T-helper 2 cell (primary cell): ENCODE measurements at regions not wholly inside any gene's neighbourhood (a gene's known extent, or its start where the extent isn't known, plus 50 kb on each side); places are given as distances from the start of the nearest gene placed in this dataset.
A peak's percentile ranks its signal among the peaks of the same experiment; 100 is the strongest.
"Not testable (repeated sequence)": the region's sequence is repeated elsewhere in the genome, so short reads cannot be mapped to it uniquely, and the experiment has no call there.

Source experiments
- DNase-seq, 5 experiments: peaks; one replicate each; pipeline versions ENCODE4 v3.0.0 to v3.0.0-alpha.2; 2012 to 2022

DNA sequence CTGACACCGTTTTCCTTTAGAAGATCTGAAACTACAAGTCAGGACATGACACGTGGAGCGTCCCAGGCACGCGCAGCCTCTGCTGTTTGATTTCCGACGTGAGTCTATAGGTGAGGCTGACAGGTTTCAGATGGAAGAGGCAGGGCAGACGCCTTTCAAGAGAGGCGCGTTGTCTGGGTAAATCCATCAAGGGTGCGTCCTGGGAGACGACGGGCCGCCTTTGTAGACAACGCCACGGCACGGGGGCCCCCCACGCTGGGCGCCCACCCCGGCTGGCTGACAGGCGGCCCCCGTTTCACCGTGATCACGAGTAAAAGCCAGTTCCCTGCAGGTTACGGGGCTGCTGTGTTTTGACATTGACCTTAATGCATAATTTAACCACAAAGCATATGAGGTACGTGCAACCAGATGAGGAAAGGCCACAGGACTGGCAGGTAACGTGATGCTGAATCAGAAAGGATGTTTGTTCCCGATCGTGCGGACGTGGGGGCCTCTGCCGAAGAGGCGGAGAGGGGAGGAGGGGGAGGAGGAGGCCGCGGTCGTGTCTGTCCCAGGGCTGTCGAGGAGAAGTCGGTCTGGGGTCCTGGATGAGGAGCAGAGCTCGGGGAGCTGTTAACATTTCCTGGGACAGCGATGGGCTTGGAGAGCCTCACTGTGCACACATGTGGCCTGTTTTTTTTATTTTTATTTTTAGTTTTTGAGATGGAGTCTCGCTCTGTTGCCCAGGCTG lies 51.1 kb upstream of the PPP2R3B start:
- peak in 1 of 5 experiments; percentile 9 for DNase-seq

DNA sequence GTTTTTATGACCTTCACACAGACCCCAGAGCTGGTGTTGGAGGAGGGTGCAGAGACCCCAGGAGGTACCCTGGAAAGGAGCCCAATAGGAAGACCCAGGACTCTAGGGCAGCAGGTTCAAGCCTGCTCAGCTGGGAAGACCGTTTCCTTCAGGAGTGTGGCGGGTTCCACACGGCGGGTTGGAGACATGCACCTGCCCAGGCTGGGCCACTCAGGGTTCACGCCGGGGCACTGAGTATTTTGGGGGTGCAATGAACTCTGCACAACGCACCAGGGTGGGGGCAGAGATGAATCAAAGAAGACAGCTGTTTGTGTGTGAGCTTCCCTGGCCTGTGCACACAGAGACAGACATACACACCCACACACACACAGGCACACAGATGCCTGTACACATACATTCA lies 52.5 kb upstream of the PPP2R3B start:
- no peak for DNase-seq

DNA sequence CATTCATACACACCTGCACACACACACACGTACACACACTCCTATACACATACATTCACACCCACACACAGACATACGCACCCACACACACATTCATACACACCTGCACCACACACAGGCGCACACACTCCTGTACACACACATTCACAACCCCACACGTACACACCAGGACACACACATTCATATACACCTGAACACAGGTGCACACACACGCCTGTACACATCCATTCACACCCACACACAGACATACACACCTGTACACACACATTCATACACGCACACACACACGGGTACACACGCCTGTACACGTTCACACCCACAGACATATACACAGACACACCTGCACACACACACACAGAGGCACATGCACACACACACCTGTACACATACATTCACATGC lies 53.0 kb upstream of the PPP2R3B start:
- DNase-seq = no peak

DNA sequence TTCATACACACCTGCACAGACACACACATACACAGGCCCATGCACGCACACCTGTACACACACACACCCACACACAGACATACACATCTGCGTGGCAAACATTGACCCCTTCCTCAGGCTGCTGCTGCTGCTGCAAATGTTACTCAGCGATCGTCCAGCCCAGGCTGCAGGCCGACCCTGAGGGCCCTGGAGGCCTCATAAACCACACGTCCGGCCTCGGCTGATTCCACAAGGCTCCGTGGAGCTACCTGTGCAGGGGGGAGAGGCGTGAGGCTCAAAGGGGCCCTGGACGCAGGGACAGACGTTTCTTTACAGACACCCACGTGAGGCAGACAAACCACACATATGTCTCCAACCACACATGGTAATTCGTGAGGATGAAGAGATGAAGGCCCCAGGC lies 53.9 kb upstream of the PPP2R3B start:
- DNase-seq = no peak

DNA sequence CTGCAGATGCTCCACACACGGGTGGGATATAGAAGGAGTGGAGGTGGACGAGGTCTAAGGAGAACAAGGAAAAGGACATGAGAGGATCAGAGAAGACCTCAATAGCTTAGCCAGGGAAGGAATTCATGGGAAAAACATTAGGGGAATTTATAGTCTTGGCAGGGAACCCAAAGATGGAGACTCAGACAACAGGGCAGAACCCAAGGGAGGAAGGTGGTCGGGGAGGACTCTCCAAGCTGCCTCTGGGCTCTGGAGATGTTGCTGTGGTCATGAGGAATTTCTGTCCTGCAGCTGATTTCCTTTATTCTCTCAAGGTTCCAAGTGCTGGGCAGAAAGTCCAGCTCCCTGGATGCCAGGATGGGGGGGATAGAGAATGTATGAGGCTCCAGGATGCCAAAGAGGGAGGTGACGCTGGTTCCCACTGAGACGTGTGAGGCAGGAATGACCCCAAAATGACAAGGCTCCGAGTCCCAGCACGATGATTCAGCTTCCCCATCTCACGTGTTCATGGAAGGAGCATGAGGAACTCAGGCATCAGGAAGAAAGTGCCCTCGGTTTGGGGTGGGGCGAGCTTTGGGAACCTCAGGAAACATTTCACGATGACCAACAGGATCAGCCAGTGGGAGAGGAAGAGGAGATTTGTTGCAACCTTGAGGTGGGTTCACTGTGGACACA lies 57.0 kb upstream of the PPP2R3B start:
- no peak for DNase-seq

DNA sequence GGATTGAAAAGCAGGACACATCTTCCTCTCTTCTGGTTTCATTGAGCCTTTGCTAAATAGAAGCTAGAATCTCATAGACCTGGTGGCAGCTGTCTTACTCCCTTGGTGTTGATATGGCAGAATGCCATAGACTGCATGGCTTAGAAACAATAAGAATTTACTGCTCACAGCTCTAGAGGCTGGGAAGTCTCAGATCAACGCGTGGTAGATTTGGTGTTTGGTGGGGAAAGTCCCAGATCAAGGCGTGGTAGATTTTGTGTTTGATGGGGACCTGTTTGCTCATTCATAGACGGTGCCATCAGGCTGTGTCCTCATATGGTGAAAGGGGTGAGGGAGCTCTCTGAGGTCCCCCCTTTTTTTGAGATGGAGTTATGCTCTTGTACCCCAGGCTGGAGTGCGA lies 57.6 kb upstream of the PPP2R3B start:
- peak in 1 of 5 experiments; percentile 24 for DNase-seq

DNA sequence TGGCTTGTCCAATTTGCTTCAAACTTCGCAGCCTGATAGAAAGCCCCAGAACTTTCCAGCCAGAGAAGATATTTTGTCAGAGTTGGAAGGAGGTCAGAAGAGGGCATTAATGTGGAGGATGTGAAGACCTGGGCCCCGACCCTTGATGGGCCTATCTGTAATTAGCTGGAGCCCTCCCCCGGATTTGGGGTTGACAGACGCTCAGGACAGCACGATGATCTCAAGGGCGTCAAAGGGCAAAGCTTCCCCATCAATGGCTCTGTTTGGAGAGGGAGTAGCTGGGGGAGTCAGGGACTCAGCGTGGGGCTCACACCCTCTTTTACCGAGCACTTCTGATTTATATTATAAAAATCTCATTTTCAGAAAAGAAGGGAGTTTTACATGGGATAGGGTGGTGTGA lies 59.0 kb upstream of the PPP2R3B start:
- no peak for DNase-seq

DNA sequence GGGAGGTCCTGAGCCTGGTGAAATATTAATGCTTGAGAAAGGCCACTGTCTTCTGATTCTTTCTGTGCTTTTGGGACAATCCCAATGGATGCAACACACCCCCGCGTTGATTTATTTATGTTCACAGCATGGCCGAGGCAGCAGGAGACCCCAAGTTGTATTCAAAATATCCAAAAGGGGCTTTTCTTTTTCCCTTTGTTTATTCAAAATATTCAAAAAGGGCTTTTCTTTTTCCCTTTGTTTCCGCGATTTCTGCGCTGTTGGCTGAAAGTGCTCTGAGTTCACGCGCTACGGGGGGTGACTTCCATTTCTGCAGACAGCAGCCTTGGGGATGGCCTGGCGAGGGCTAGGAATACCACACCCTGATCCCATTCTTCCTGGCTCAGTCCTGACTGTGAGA lies 59.5 kb upstream of the PPP2R3B start:
- no peak for DNase-seq

DNA sequence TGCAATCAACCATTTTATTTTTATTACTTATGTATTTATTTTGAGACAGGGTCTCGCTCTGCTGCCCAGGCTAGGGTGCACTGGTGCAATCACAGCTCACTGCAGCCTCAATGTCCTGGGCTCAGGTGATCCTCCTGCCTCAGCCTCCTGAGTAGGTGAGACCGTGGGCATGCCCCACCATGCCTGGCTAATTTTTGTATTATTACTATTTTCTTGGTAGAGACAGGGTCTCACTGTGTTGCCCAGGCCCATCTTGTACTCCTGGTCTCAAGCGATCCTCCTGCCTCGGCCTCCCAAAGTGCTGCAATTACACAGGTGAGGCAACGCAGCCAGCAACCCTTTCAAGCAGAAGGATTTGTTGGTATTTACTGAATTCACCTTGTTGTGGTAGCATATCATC lies 60.3 kb upstream of the PPP2R3B start:
- no peak for DNase-seq

DNA sequence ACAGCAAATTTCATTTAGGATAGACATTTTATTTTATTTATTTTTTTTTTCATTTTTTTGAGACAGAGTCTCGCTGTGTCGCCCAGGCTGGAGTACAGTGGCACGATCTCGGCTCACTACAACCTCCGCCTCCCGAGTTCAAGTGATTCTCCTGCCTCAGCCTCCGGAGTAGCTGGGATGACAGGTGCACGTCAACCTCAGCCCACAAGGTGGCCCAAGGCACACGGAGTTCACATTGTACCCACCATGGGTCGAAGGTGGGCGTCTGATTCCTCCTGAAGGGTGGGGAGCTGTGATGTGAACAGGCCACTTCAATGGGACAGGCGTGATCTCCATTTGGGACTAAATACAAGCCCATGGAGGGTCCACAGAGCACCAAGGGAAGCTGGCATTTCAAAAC lies 65.0 kb upstream of the PPP2R3B start:
- not testable (repeated sequence) for DNase-seq

DNA sequence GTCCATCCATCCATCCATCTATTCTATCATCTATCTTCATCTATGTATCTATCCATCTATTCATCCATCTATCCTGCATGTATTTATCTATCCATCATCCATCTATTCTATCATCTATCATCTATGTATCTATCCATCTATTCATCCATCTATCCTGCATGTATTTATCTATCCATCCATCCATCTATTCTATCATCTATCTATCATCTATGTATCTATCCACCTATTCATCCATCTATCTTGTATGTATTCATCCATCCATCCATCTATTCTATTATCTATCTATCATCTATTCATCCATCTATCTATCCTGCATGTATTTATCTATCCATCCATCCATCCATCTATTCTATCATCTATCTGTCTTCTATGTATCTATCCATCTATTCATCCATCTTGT lies 65.9 kb upstream of the PPP2R3B start:
- DNase-seq = no peak

DNA sequence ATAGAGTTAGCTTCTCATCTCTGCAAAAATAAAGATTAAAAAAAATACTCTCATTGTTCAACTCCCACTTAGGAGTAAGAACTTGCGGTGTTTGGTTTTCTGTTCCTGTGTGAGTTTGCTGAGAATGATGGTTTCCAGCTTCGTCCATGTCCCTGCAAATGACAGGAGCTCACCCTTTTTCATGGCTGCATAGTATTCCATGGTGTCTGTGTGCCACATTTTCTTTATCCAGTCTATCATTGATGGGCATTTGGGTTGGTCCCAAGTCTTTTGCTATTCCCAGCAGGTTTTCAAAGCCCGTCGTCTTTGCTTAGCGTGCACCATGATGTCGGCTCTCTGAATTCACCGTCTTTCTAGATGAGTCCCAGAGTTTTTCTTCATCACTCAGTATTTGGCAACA lies 67.8 kb upstream of the PPP2R3B start:
- DNase-seq = not testable (repeated sequence)

DNA sequence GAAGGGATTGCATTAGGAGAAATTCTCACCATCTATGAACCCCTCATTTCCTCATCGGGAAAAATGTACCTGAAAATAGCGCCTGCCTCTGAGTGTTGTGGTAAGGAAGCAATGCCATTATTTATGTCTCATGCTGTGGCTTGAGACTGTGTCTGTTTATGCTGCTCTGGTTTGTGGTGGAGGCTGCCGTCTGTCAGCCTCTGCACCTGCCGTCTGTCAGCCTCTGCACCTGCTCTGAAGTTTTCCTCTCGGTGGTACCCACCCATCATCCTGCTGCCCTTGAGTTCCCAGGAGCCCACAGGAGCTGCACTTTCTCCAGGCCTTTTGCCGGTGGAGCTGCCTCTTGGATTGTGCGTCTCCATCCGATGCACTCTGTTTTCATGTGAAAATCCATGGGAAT lies 68.5 kb upstream of the PPP2R3B start:
- DNase-seq = no peak

DNA sequence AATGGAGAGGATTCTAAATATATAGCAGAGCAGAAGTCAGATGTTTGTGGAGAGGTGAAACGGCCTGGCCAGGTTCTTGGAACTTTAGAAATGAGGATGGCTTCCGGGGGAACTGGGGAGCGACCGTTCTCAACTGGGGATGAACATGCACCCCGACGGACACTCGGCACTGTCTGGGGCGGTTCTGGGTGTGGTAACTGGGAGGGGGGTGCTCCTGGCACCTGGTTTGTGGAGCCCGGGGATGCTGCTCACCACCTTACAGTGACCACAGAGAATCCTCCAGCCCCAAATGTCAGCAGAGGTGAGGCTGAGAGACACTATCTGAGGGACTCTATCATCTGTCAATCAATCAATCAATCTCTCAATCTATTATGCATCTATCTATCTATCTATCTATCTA lies 69.0 kb upstream of the PPP2R3B start:
- no peak for DNase-seq

DNA sequence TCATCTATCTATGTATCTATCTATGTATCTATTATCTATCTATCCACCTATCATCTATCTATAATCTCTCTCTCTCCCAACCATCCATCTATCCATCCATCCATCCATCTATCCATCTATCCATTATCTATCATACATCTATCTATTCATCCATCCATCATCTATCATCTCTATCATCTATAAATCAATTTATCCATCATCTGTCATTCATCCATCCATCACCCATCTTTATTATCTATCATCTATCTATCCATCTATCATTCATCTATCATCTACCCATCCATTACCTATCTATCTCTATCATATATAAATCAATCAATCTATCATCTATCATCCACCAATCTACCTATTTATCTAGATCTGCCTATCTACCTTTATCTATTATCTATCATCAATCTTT lies 69.4 kb upstream of the PPP2R3B start:
- no peak for DNase-seq

DNA sequence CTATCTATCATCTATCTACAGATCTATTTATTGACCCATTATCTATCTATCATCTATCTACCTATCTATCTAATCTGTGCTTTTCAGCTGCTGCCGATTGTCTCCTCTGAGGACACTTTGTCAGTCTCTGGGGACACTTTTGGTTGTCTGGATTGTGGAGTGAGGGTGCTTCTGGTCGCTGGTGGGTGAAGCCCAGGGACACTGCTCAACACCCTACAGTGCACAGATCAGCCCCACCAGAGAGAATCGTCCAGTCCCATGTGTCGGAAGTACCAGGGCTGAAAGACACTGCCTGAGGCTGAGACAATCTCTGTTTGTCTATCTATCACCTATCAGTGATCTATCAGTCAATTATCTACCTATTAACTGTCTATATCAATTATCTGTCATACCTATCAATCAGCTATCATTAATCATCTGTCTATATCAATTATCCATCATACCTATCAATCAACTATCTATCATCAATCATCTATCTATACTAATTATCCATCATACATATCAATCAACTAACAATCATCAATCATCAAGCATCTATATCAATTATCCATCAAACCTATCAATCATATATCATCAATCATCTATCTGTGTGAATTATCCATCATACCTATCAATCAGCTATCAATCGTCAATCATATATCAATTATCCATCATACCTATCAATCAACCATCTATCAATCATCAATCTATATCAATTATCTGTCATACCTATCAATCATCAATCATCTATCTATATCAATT lies 70.0 kb upstream of the PPP2R3B start:
- no peak for DNase-seq

DNA sequence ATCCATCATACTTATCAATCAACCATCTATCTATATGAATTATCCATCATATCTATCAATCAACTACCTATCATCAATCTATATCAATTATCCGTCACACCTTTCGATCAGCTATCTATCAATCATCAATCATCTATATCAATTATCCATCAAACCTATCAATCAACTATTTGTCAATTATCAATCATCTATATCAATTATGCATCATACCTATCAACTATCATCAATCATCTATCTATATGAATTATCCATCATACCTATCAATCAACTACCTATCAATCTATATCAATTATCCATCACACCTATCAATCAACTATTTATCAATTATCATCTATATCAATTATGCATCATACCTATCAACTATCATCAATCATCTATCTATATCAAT lies 70.6 kb upstream of the PPP2R3B start:
- no peak for DNase-seq

DNA sequence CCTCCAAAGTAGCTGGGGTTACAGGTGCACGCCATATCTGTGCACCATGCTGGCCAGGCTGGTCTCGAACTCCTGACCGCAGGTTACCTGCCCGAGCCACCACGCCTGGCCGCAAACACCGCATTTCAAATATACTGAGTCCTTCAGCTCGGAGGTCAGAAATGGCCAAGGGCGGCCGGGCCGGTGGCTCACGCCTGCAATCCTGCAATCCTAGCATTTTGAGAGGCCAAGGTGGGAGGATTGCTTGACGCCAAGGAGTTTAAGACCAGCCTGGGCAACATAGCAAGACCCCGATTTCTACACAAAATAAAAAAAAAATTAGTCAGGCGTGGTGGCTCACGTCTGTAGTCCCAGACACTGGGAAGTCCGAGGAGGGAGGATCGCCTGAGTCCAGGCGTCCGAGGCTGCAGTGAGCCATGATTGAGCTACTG lies 71.9 kb upstream of the PPP2R3B start:
- DNase-seq = no peak

DNA sequence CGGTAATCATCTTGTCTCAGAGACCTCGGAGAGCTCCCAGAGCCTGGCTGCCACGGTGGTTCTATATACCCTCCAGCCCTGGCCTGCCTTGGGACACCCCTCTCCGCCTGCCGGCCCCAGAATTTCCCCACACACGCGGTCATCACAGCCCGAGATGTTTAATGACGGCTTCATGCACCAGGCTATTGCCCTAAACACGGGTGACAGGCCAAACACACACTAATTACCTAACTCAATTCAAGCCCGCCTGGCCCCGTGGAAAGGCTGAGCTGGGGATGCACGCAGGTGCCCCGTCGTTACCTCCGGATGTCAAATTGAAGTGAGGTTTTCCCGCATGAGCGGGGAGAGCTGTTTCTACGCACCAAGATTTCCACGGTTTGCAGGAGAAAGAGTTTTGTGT lies 72.9 kb upstream of the PPP2R3B start:
- DNase-seq = no peak

DNA sequence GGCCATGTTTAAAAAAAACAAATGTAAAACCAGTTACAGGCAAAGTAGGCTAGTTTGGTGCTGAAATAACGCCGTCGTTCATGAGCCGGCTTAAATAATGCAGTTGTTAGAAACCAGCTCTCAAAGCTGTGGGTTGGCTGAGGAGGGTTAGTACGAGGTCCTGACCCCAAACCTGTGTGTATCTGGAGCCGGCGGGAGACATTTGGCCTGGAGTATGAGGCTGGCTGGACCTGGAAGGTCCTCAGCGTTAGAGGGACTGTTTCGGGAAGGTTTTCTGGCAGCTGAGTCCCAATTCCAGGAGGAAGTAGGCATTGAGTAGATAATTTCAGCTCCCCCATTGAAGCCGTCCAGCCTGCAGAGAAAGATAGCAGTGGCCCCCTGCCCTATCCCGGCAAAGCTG lies 73.4 kb upstream of the PPP2R3B start:
- no peak for DNase-seq

DNA sequence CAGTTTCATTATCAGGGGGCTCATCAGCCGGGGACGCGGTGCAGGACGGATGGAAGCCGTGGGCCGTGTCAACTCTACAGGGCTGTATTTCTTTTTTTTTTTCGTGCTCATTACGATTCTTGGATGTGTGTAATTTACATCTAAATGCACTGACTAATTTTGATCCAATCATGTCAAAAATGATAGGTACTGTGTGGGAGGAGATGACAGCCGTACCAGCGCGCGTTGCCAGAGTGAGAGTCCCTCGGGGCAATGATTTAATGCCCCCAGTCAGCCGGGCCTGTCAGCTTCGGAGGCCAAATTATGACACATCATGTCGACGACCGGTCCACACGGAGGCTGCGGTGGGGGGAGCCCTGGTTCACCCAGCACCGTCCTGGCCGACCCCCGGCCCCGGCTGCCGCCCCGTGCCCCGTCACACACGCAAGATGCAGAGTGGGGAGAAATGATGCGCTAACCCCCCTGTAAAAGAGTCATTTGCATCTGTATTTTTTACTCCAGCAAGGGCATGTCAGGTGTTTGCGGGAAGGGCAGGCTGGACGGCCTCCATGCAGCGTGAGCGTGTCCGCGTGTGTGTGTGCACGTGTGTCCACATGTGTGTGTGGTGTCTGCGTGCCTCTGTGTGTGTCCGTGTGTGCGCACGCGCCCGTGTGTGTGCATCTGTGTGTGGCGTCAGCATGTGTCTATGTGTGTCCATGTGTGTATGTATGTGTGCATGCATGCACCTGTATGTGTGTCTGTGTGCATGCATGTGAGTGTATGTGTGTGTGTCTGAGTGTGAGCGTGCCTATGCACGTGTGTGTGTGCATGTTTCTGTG lies 74.3 kb upstream of the PPP2R3B start:
- no peak for DNase-seq

DNA sequence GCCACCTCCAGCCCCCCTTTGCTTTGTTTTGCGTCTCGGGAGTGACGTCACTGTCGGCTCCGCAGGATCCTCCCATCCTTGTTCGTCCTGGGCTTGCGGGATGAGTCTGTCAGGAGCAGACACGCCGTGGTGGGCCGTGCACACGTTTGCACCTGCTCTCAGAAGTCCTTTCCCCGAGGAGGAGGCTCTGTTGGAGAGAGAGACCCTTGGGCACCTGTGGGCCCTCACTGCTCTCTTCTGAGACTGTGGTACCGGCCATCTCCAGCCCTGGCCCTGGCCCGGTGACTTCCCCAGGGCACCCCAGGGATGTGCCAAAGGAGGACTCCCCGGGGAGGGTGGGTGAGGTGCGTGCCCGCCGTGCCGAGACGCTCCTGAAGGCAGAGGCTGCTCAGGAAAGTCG lies 76.1 kb upstream of the PPP2R3B start:
- DNase-seq = no peak
